Thyroid gland (tissue), 4 donors: ENCODE measurements at regions not wholly inside any gene's neighbourhood (a gene's known extent, or its start where the extent isn't known, plus 50 kb on each side); places are given as distances from the start of the nearest gene placed in this dataset.
"Not testable (repeated sequence)": the region's sequence is repeated elsewhere in the genome, so short reads cannot be mapped to it uniquely, and the experiment has no call there.

ENCODE experiments used
- POLR2A ChIP-seq, 2 donors: fragments of 450-650 bp; IDR thresholded peaks; one replicate each; pipeline ENCODE4 v1.6.1; 2017; ENCODE audit warnings: antibody characterized with exemption in 2 of 2, mild to moderate bottlenecking in 2 of 2, moderate library complexity in 1 of 2
- TF ChIP-seq, protein P1 (sequence below), 6 experiments: fragments of 200-600 bp in 3 of 6; fragments of 450-650 bp in 3 of 6; sonication (generic) in 3 of 6; IDR thresholded peaks; one replicate each; pipeline ENCODE4 v1.5.1; 2016 to 2019; ENCODE audit warnings: antibody characterized with exemption in 6 of 6, mild to moderate bottlenecking in 2 of 6, inconsistent platforms in 1 of 6, moderate library complexity in 1 of 6

DNA sequence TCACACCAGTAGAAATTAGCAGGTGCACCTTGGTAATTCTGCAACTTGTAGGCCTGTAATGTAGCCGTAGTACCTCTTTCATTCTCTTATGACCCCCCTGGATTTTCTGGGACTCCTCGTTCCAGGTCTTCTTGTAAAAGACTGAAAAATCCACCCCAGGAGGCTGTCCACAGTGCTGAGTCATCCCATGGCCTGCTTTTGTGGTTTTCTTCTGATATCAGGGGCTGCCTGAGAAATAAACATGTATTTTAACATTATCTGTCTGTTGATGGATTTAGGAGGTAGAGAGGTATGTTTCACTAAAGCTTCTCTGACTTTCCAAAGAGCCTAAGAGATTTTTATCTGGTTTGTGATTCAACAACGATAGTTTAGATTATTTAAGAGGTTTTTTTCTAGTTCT lies 171.9 kb downstream of the RBMY1A1 start:
- TF ChIP-seq, protein P1, sequence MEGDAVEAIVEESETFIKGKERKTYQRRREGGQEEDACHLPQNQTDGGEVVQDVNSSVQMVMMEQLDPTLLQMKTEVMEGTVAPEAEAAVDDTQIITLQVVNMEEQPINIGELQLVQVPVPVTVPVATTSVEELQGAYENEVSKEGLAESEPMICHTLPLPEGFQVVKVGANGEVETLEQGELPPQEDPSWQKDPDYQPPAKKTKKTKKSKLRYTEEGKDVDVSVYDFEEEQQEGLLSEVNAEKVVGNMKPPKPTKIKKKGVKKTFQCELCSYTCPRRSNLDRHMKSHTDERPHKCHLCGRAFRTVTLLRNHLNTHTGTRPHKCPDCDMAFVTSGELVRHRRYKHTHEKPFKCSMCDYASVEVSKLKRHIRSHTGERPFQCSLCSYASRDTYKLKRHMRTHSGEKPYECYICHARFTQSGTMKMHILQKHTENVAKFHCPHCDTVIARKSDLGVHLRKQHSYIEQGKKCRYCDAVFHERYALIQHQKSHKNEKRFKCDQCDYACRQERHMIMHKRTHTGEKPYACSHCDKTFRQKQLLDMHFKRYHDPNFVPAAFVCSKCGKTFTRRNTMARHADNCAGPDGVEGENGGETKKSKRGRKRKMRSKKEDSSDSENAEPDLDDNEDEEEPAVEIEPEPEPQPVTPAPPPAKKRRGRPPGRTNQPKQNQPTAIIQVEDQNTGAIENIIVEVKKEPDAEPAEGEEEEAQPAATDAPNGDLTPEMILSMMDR (IDR thresholded peaks at IDR 0.05): not testable (repeated sequence)
- not testable (repeated sequence) for TF ChIP-seq POLR2A (IDR thresholded peaks at IDR 0.05)
